ENCODE measurements at regions not wholly inside any gene's neighbourhood (a gene's known extent, or its start where the extent isn't known, plus 50 kb on each side); places are given as distances from the start of the nearest gene placed in this dataset.

- TF ChIP-seq, protein P1, sequence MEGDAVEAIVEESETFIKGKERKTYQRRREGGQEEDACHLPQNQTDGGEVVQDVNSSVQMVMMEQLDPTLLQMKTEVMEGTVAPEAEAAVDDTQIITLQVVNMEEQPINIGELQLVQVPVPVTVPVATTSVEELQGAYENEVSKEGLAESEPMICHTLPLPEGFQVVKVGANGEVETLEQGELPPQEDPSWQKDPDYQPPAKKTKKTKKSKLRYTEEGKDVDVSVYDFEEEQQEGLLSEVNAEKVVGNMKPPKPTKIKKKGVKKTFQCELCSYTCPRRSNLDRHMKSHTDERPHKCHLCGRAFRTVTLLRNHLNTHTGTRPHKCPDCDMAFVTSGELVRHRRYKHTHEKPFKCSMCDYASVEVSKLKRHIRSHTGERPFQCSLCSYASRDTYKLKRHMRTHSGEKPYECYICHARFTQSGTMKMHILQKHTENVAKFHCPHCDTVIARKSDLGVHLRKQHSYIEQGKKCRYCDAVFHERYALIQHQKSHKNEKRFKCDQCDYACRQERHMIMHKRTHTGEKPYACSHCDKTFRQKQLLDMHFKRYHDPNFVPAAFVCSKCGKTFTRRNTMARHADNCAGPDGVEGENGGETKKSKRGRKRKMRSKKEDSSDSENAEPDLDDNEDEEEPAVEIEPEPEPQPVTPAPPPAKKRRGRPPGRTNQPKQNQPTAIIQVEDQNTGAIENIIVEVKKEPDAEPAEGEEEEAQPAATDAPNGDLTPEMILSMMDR (IDR thresholded peaks at IDR 0.05; ENCODE audit: unreplicated experiment), result no peak
- no peaks in the 10 kb centered on the region for H3K4me1 Mint-ChIP-seq (ENCODE audit: low read depth)
- no peaks in the 10 kb centered on the region for H3K27me3 Mint-ChIP-seq
- no peak overlapping the region for H3K4me3 Mint-ChIP-seq (ENCODE audit: low read depth)
- H3K9me3 Mint-ChIP-seq (ENCODE audit: low read depth), result no peaks in the 10 kb centered on the region
- H3K27ac Mint-ChIP-seq, result no peak overlapping the region
- H3K36me3 Mint-ChIP-seq (ENCODE audit: insufficient read depth), result no peaks in the 10 kb centered on the region
- no peak for DNase-seq (ENCODE audit: low spot score, unreplicated experiment)
Observed at GRCh38 chr1:233737341-233737740, 123.4 kb downstream of the KCNK1 start.

DNA sequence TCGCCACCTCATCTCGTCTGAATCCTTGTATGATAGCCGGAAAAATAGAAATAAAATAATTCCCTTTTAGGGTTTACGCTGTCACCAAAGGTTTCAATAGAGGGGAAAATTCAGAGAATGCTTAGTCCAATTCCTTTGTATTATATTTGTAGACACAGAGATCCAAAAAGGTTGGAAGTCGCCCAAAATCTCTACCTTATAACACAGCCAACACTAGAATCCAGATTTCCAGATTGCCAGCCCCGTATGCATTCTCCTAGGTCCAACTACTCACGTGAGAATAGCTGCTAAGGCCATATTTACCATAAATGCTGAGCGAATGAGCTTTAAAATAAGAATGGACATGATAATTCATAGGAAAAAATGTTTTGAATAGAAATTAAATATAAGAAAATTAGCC, 124.5 kb downstream of the KCNK1 start:
- Mint-ChIP-seq H3K36me3 (ENCODE audit: insufficient read depth) (no peaks in the 10 kb centered on the region), H3K4me1 (ENCODE audit: low read depth) (no peaks in the 10 kb centered on the region), H3K9me3 (ENCODE audit: low read depth) (no peaks in the 10 kb centered on the region), H3K27me3 (no peaks in the 10 kb centered on the region), H3K27ac (no peak overlapping the region), H3K4me3 (ENCODE audit: low read depth) (no peak overlapping the region)
- TF ChIP-seq, protein P1 (IDR thresholded peaks at IDR 0.05; ENCODE audit: unreplicated experiment), result no peak
- no peak for DNase-seq (ENCODE audit: low spot score, unreplicated experiment)

GRCh38 chr1:233738850-233739249, 124.9 kb downstream of the KCNK1 start:
- Mint-ChIP-seq H3K4me3 (ENCODE audit: low read depth) (no peak overlapping the region), H3K4me1 (ENCODE audit: low read depth) (no peaks in the 10 kb centered on the region), H3K27ac (no peak overlapping the region), H3K9me3 (ENCODE audit: low read depth) (no peaks in the 10 kb centered on the region), H3K36me3 (ENCODE audit: insufficient read depth) (no peaks in the 10 kb centered on the region), H3K27me3 (no peaks in the 10 kb centered on the region)
- DNase-seq (ENCODE audit: low spot score, unreplicated experiment), result no peak
- TF ChIP-seq, protein P1 (IDR thresholded peaks at IDR 0.05; ENCODE audit: unreplicated experiment), result no peak

- Mint-ChIP-seq H3K27ac (no peak overlapping the region), H3K4me1 (ENCODE audit: low read depth) (peaks cover 3% of the 10 kb centered on the region), H3K27me3 (no peaks in the 10 kb centered on the region), H3K9me3 (ENCODE audit: low read depth) (no peaks in the 10 kb centered on the region), H3K36me3 (ENCODE audit: insufficient read depth) (no peaks in the 10 kb centered on the region), H3K4me3 (ENCODE audit: low read depth) (no peak overlapping the region)
- TF ChIP-seq, protein P1 (IDR thresholded peaks at IDR 0.05; ENCODE audit: unreplicated experiment), result no peak
- no peak for DNase-seq (ENCODE audit: low spot score, unreplicated experiment)
Observed at GRCh38 chr1:233744779-233745513, 131.0 kb downstream of the KCNK1 start.

DNA sequence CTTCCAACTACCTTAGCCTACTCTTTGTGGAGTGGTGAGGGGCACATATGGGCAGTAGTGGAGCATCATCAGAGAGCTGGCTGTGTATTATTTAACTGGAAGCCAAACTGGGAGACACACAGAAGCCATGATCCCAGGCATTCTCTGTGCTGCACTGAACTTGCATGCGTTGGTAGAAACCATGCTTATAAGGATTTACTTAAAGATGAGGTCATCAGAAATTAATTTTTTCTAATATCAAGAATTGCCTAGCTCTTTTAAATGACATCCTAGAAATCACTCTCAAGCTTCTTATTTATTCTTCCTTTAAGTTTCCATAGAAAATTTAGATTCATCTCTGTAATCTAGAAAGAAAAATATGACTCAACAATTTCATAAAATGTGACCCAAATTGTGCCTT, 136.2 kb downstream of the KCNK1 start:
- DNase-seq (ENCODE audit: low spot score, unreplicated experiment), result no peak
- Mint-ChIP-seq H3K9me3 (ENCODE audit: low read depth) (no peaks in the 10 kb centered on the region), H3K27me3 (no peaks in the 10 kb centered on the region), H3K27ac (no peak overlapping the region), H3K4me3 (ENCODE audit: low read depth) (no peak overlapping the region), H3K36me3 (ENCODE audit: insufficient read depth) (no peaks in the 10 kb centered on the region), H3K4me1 (ENCODE audit: low read depth) (peaks cover 3% of the 10 kb centered on the region)
- TF ChIP-seq, protein P1 (IDR thresholded peaks at IDR 0.05; ENCODE audit: unreplicated experiment), result no peak

Data from progenitor cell of endocrine pancreas (in vitro differentiated cells).